Neural progenitor cell (in vitro differentiated cells): ENCODE measurements at regions not wholly inside any gene's neighbourhood (a gene's known extent, or its start where the extent isn't known, plus 50 kb on each side); places are given as distances from the start of the nearest gene placed in this dataset.

Experiments used
- DNase-seq: peaks from one replicate; pipeline ENCODE4 v3.0.0-alpha.2; 2016; ENCODE audit warnings: low spot score
- H2AFZ ChIP-seq: fragments of 200-600 bp; sonication (generic); replicated peaks from 2 replicates; pipeline ENCODE4 v1.6.1; 2016; ENCODE audit warnings: antibody characterized with exemption
- H3F3A ChIP-seq: fragments of 200-600 bp; sonication (generic); 2 replicates; pipeline ENCODE4 v1.6.1; 2016; ENCODE audit warnings: antibody characterized with exemption, low read depth
- H3K27ac ChIP-seq: fragments of 200-600 bp; sonication (generic); 2 replicates; pipeline ENCODE4 v1.5.1; 2016; ENCODE audit warnings: mild to moderate bottlenecking
- H3K27me3 ChIP-seq: fragments of 200-600 bp; sonication (generic); 2 replicates; pipeline ENCODE4 v1.6.1; 2016; ENCODE audit warnings: mild to moderate bottlenecking, moderate library complexity
- H3K36me3 ChIP-seq: fragments of 200-600 bp; sonication (generic); 2 replicates; pipeline ENCODE4 v1.5.1; 2016
- H3K4me1 ChIP-seq: fragments of 200-600 bp; sonication (generic); 2 replicates; pipeline ENCODE4 v1.6.1; 2016; ENCODE audit warnings: mixed run types
- H3K4me2 ChIP-seq: fragments of 200-600 bp; sonication (generic); 2 replicates; pipeline ENCODE4 v1.6.1; 2016
- H3K4me3 ChIP-seq: fragments of 200-600 bp; sonication (generic); 2 replicates; pipeline ENCODE4 v1.5.1; 2016
- H3K79me2 ChIP-seq: fragments of 200-600 bp; sonication (generic); 2 replicates; pipeline ENCODE4 v1.6.1; 2016; ENCODE audit warnings: low read depth
- H3K9ac ChIP-seq: fragments of 200-600 bp; sonication (generic); 2 replicates; pipeline ENCODE4 v1.6.1; 2016
- H3K9me3 ChIP-seq: fragments of 200-600 bp; sonication (generic); 2 replicates; pipeline ENCODE4 v1.5.1; 2016; ENCODE audit warnings: low read depth
- H4K20me1 ChIP-seq: fragments of 200-600 bp; sonication (generic); 2 replicates; pipeline ENCODE4 v1.6.1; 2016; ENCODE audit warnings: low read depth
- H3K27ac Mint-ChIP-seq: 3 replicates; pipeline ENCODE4 v1.8.0; 2021; ENCODE audit warnings: mixed read lengths
- H3K27me3 Mint-ChIP-seq: 2 replicates; pipeline ENCODE4 v1.8.0; 2022; ENCODE audit warnings: low read depth, mild to moderate bottlenecking, inconsistent platforms, moderate library complexity, mixed read lengths; ENCODE audit not compliant: insufficient read depth
- H3K36me3 Mint-ChIP-seq: 3 replicates; pipeline ENCODE4 v1.8.0; 2021; ENCODE audit warnings: mixed read lengths
- H3K4me1 Mint-ChIP-seq: 3 replicates; pipeline ENCODE4 v1.8.0; 2021; ENCODE audit warnings: mixed read lengths
- H3K4me3 Mint-ChIP-seq: 3 replicates; pipeline ENCODE4 v1.8.0; 2021; ENCODE audit warnings: mild to moderate bottlenecking, moderate library complexity, mixed read lengths
- H3K9me3 Mint-ChIP-seq: 3 replicates; pipeline ENCODE4 v1.8.0; 2020; ENCODE audit warnings: mixed read lengths
- CTCF ChIP-seq: fragments of 200-600 bp; sonication (generic); IDR thresholded peaks from 2 replicates; pipeline ENCODE4 v1.5.1; 2017; ENCODE audit warnings: antibody characterized with exemption, mild to moderate bottlenecking
- EZH2 ChIP-seq: fragments of 200-600 bp; sonication (generic); IDR thresholded peaks from 2 replicates; pipeline ENCODE4 v1.6.1; 2017; ENCODE audit warnings: antibody characterized with exemption, mild to moderate bottlenecking, moderate library complexity
- EZH2phosphoT487 ChIP-seq: fragments of 200-600 bp; sonication (generic); IDR thresholded peaks from 2 replicates; pipeline ENCODE4 v1.6.1; 2017; ENCODE audit warnings: antibody characterized with exemption

GRCh38 chr12:105580821-105581352, 250.4 kb downstream of the C12orf75 start:
- Mint-ChIP-seq H3K4me3 (no peak overlapping the region), H3K9me3 (no peaks in the 10 kb centered on the region), H3K36me3 (no peaks in the 10 kb centered on the region), H3K4me1 (peaks cover 2% of the 10 kb centered on the region), H3K27ac (no peak overlapping the region), H3K27me3 (no peaks in the 10 kb centered on the region)
- H3K9me3 ChIP-seq = no peaks in the 10 kb centered on the region
- no peak for TF ChIP-seq CTCF
- TF ChIP-seq EZH2 = no peak
- TF ChIP-seq EZH2phosphoT487 = no peak
- no peak overlapping the region for H3K4me2 ChIP-seq
- H2AFZ ChIP-seq = no peak overlapping the region
- H3K4me1 ChIP-seq = no peaks in the 10 kb centered on the region
- no peaks in the 10 kb centered on the region for H3K36me3 ChIP-seq
- H4K20me1 ChIP-seq = no peaks in the 10 kb centered on the region
- no peak overlapping the region for H3K9ac ChIP-seq
- no peak overlapping the region for H3K4me3 ChIP-seq
- no peaks in the 10 kb centered on the region for H3K27me3 ChIP-seq
- no peak overlapping the region for H3K27ac ChIP-seq
- H3K79me2 ChIP-seq = no peaks in the 10 kb centered on the region
- DNase-seq = no peak
- H3F3A ChIP-seq = no peaks in the 10 kb centered on the region

GRCh38 chr12:105581420-105581819, 250.9 kb downstream of the C12orf75 start:
- H3K4me3 Mint-ChIP-seq = no peak overlapping the region
- Histone ChIP-seq H2AFZ (no peak overlapping the region), H3K36me3 (no peaks in the 10 kb centered on the region), H3K79me2 (no peaks in the 10 kb centered on the region), H3K4me1 (no peaks in the 10 kb centered on the region), H3K4me2 (no peak overlapping the region), H3K27ac (no peak overlapping the region), H3K9ac (no peak overlapping the region), H4K20me1 (no peaks in the 10 kb centered on the region), H3K27me3 (no peaks in the 10 kb centered on the region), H3F3A (no peaks in the 10 kb centered on the region), H3K9me3 (no peaks in the 10 kb centered on the region), H3K4me3 (no peak overlapping the region)
- TF ChIP-seq EZH2phosphoT487 (no peak), EZH2 (no peak), CTCF (no peak)
- H3K4me1 Mint-ChIP-seq = peaks cover 2% of the 10 kb centered on the region
- H3K9me3 Mint-ChIP-seq = no peaks in the 10 kb centered on the region
- no peaks in the 10 kb centered on the region for H3K36me3 Mint-ChIP-seq
- no peak for DNase-seq
- no peaks in the 10 kb centered on the region for H3K27me3 Mint-ChIP-seq
- H3K27ac Mint-ChIP-seq = peak overlapping the region; percentile 26

- H3K9ac ChIP-seq = no peak overlapping the region
- no peaks in the 10 kb centered on the region for H3K79me2 ChIP-seq
- no peak overlapping the region for H3K4me3 Mint-ChIP-seq
- no peaks in the 10 kb centered on the region for H3K9me3 Mint-ChIP-seq
- H3K27ac Mint-ChIP-seq = peak overlapping the region; percentile 57
- H3K36me3 ChIP-seq = no peaks in the 10 kb centered on the region
- H3K4me1 Mint-ChIP-seq = peaks cover 2% of the 10 kb centered on the region
- DNase-seq = no peak
- no peaks in the 10 kb centered on the region for H3K27me3 ChIP-seq
- no peaks in the 10 kb centered on the region for H4K20me1 ChIP-seq
- no peak overlapping the region for H3K27ac ChIP-seq
- H3K4me2 ChIP-seq = no peak overlapping the region
- H2AFZ ChIP-seq = no peak overlapping the region
- no peaks in the 10 kb centered on the region for H3F3A ChIP-seq
- H3K4me3 ChIP-seq = no peak overlapping the region
- no peaks in the 10 kb centered on the region for H3K9me3 ChIP-seq
- no peaks in the 10 kb centered on the region for H3K36me3 Mint-ChIP-seq
- no peaks in the 10 kb centered on the region for H3K4me1 ChIP-seq
- TF ChIP-seq EZH2phosphoT487 (no peak), CTCF (no peak), EZH2 (no peak)
- H3K27me3 Mint-ChIP-seq = no peaks in the 10 kb centered on the region
Observed at GRCh38 chr12:105585107-105585506, 254.6 kb downstream of the C12orf75 start.
